Activated CD8-positive, alpha-beta memory T cell treated with anti-CD3 and anti-CD28 coated beads, Interleukin-2, amount 10 ng/mL, durations not matched to agents 7 days and 5 days (primary cell): ENCODE measurements at regions not wholly inside any gene's neighbourhood (a gene's known extent, or its start where the extent isn't known, plus 50 kb on each side); places are given as distances from the start of the nearest gene placed in this dataset.
"Not testable (repeated sequence)": the region's sequence is repeated elsewhere in the genome, so short reads cannot be mapped to it uniquely, and the experiment has no call there.

Source experiments
- ATAC-seq: fragments of 150-1000 bp; cut with Tn5 transposase; one replicate; pipeline ENCODE4 v1.10.0; 2021; ENCODE audit warnings: moderate library complexity
- CTCF ChIA-PET: fragments of 350-600 bp; sonication (Branson Sonifier 250); formaldehyde crosslinking; loops from one replicate; lab custom pipeline; 2021; ENCODE audit warnings: antibody characterized with exemption; lab: Charles Lee
- DNase-seq: peaks from one replicate; pipeline ENCODE4 v3.0.0-alpha.2; 2020
- H3K27ac Mint-ChIP-seq: one replicate; pipeline ENCODE4 v1.8.0; 2021; ENCODE audit warnings: mild to moderate bottlenecking, mixed read lengths
- H3K27me3 Mint-ChIP-seq: one replicate; pipeline ENCODE4 v1.8.0; 2021; ENCODE audit warnings: mixed read lengths
- H3K36me3 Mint-ChIP-seq: one replicate; pipeline ENCODE4 v1.8.0; 2021; ENCODE audit warnings: mild to moderate bottlenecking, mixed read lengths
- H3K4me1 Mint-ChIP-seq: one replicate; pipeline ENCODE4 v1.8.0; 2021; ENCODE audit warnings: mixed read lengths
- H3K4me3 Mint-ChIP-seq: one replicate; pipeline ENCODE4 v1.8.0; 2021; ENCODE audit warnings: mild to moderate bottlenecking, moderate library complexity, mixed read lengths
- H3K9me3 Mint-ChIP-seq: one replicate; pipeline ENCODE4 v1.8.0; 2022; ENCODE audit warnings: low read depth, mixed read lengths

DNA sequence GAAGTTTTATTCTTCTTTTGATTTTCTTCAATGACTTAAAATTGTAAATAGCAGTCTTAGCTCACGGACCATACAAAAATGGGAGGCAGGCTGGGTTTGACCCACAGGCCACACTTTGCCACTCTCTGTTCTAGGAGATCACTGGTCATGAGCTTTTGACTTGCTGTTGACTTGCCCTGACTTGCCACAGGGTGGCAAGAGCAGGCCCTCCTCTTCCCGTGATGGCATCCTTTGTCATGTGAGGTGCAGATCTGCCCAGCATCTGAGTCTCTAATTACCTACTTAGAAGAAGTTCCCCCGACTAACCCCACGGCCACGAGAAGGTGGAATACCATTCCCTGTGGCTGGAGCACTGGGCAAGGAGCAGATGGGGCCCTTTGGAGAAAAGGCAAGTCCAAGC, 81.0 kb upstream of the SCAF11 start:
- DNase-seq (no peak), ATAC-seq (no peak)
- Mint-ChIP-seq H3K4me1 (peaks cover 7% of the 10 kb centered on the region), H3K27ac (no peak overlapping the region), H3K9me3 (no peaks in the 10 kb centered on the region), H3K27me3 (peaks cover 12% of the 10 kb centered on the region), H3K36me3 (no peaks in the 10 kb centered on the region), H3K4me3 (no peak overlapping the region)
- CTCF ChIA-PET: interaction anchor here (1.3 to 2.1 kb wide), 3 partner anchors 44 to 949 kb away, joined by 3 to 9 read pairs (median 5); no protein-coding TSS in a partner anchor

DNA sequence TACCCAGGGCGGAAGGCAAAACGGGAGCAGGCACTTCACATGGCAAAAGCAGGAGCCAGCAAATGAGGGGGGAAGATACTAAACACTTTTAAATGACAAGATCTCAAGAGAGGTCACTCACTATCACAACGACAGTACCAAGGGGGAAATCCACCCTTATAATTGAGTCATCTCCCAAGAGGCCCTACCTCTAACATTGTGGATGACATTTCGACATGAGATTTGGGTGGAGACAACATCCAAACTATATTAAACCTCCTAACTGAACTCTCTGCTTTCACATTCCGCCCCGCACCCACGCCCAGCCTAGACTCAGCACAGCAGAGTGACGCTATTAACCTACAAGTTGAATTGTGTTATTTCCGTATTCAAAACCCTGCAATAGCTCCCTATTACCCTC, 76.7 kb upstream of the SCAF11 start:
- ATAC-seq: no peak
- Mint-ChIP-seq H3K27ac (no peak overlapping the region), H3K36me3 (no peaks in the 10 kb centered on the region), H3K4me1 (peaks cover 3% of the 10 kb centered on the region), H3K9me3 (no peaks in the 10 kb centered on the region), H3K4me3 (no peak overlapping the region), H3K27me3 (peaks cover 9% of the 10 kb centered on the region)
- DNase-seq: no peak
- CTCF ChIA-PET: no interaction called here

DNA sequence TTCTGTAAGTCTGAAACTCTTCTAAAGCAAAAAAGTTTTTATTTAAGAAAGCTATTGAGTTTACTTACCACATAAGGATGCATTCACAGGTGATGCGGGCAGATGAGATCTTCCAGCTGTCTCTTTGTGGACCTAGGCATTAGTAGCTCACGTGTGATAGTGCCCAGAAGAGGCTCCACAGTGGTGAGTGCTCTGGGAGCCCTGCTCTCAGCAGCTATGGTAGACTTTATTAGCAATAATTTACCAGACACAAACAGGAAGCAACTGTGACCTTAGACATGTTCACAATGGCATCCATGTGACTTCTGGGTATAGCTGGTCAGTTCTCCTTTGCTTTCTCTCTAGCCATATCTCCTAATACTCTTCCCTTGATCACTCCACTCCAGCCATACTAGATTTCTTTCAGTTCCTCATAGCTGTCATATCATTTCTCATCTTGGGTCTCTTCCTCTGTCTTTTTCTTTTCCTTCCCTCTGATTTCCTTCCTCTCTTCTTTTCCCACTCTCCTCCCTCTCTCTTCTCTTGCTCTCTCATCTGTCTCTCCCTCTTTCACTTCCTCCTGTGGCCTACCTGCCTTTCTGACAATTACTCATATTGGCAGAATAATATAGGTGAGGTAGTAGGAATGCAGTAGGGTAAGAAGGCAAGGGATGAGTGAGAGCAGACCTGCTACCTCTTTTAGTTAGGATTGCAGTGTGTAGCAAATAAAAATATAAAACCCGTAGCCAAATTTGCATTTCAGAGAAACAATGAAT, 75.2 kb upstream of the SCAF11 start:
- Mint-ChIP-seq H3K27ac (no peak overlapping the region), H3K4me3 (no peak overlapping the region), H3K4me1 (no peaks in the 10 kb centered on the region), H3K36me3 (no peaks in the 10 kb centered on the region), H3K27me3 (peaks cover 16% of the 10 kb centered on the region), H3K9me3 (no peaks in the 10 kb centered on the region)
- CTCF ChIA-PET: no interaction called here
- no peak for DNase-seq
- no peak for ATAC-seq

DNA sequence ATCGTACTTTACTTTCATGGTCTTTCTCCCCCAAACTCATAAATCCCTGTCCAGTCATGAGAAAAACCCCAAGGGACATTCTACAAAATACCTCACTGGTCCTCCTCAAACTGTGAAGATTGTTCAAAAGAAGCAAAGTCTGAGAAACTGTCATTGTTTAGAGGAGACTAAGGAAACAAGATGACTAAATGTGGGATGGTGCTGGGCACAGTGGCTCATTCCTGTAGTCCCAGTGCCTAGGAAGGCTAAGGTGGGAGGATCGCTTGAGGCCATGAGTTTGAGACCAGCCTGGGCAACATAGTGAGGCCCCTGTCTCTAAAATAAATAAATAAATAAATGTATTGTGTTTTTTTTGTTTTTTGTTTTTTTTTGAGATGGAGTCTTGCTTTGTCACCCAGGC, 74.2 kb upstream of the SCAF11 start:
- Mint-ChIP-seq H3K4me3 (no peak overlapping the region), H3K9me3 (no peaks in the 10 kb centered on the region), H3K36me3 (no peaks in the 10 kb centered on the region), H3K4me1 (no peaks in the 10 kb centered on the region), H3K27ac (no peak overlapping the region), H3K27me3 (peaks cover 22% of the 10 kb centered on the region)
- CTCF ChIA-PET: no interaction called here
- no peak for DNase-seq
- ATAC-seq: no peak

DNA sequence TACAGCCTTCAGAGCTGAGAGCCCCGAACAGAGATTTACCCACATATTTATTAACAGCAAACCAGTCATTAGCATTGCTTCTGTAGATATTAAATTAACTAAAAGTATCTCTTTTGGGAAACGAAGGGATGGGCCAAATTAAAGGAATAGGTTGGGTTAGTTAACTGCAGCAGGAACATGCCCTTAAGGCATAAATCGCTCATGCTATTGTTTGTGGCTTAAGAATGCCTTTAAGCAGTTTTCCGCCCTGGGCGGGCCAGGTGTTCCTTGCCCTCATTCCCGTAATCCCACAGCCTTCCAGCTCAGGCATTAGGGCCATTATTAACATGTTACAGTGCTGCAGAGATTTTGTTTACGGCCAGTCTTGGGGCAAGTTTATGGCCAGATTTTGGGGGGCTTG, 68.3 kb upstream of the SCAF11 start:
- H3K4me1 Mint-ChIP-seq, H3K4me3 Mint-ChIP-seq, H3K36me3 Mint-ChIP-seq, H3K27ac Mint-ChIP-seq, DNase-seq, CTCF ChIA-PET, ATAC-seq: not testable (repeated sequence)
- H3K27me3 Mint-ChIP-seq: peaks cover 24% of the 10 kb centered on the region
- peaks cover 10% of the 10 kb centered on the region for H3K9me3 Mint-ChIP-seq

DNA sequence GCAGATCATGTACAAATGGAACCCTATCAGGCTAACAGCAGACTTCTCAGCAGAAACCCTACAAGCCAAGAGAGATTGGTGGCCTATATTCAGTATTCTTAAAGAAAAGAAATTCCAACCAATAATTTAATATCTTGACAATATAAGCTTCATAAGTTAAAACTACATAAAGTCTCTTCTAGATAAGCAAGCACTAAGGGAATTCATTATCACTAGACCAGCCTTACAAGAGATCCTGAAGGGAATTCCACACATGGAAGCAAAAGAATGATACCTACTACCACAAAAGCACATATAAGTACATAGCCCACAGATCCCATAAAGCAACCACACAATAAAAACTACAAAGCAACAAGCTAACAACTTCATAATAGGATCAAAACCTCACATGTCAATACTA, 60.4 kb upstream of the SCAF11 start:
- peaks cover 3% of the 10 kb centered on the region for H3K36me3 Mint-ChIP-seq

DNA sequence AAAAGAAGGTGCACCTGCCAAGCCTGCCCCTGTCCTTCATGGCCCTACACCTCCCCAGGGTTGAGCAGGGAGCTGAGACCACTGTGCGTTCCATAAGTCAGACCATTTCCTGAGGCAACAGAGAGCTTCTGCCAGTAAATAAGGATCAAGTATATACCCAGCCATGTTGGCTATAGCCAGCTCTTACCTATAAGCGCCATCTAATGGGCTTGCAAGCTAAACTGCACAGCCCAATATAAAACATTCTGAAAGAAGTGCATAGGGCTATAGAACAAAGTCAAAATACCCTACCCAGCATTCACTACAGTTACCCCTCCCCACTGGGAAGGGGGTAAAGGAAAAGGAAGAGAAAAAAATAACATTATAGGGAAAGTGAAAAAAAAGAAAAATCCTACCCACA, 59.3 kb upstream of the SCAF11 start:
- H3K4me3 Mint-ChIP-seq: no peak overlapping the region
- DNase-seq (no peak), ATAC-seq (no peak)
- no peak overlapping the region for H3K27ac Mint-ChIP-seq
- no peaks in the 10 kb centered on the region for H3K4me1 Mint-ChIP-seq
- peaks cover 15% of the 10 kb centered on the region for H3K27me3 Mint-ChIP-seq
- CTCF ChIA-PET: no interaction called here
- H3K36me3 Mint-ChIP-seq: peaks cover 3% of the 10 kb centered on the region
- peaks cover 19% of the 10 kb centered on the region for H3K9me3 Mint-ChIP-seq

More for the DNA sequence above, 60.4 kb upstream of the SCAF11 start:
- no peak overlapping the region for H3K27ac Mint-ChIP-seq
- no peak for DNase-seq
- H3K9me3 Mint-ChIP-seq: peaks cover 18% of the 10 kb centered on the region
- no peak for ATAC-seq
- peaks cover 12% of the 10 kb centered on the region for H3K27me3 Mint-ChIP-seq
- no peak overlapping the region for H3K4me3 Mint-ChIP-seq
- CTCF ChIA-PET: no interaction called here
- no peaks in the 10 kb centered on the region for H3K4me1 Mint-ChIP-seq

DNA sequence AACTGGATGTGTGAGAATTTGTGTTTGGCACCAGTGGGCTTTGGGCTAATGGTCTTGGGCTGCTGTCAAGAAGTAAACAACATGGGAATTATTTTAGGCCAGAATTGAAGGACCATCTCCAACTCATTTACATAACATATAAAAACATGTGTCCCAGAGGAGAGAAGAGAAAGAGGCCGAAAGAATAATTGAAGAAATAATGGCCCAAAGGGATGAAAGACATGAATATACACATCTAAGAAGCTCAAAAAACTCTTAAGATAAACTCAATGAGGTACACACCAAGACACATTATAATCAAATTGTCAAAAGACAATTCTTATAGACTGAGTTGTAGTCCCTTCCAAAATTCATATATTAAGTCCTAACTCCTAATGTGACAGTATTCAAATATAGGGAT, 56.1 kb upstream of the SCAF11 start:
- no peak overlapping the region for H3K4me3 Mint-ChIP-seq
- ATAC-seq: no peak
- CTCF ChIA-PET: no interaction called here
- H3K27ac Mint-ChIP-seq: no peak overlapping the region
- no peaks in the 10 kb centered on the region for H3K4me1 Mint-ChIP-seq
- H3K36me3 Mint-ChIP-seq: peaks cover 3% of the 10 kb centered on the region
- peaks cover 3% of the 10 kb centered on the region for H3K27me3 Mint-ChIP-seq
- no peak for DNase-seq
- H3K9me3 Mint-ChIP-seq: peaks cover 13% of the 10 kb centered on the region

GRCh38 chr12:46043972-46044520, 53.7 kb upstream of the SCAF11 start:
- peaks cover 5% of the 10 kb centered on the region for H3K27me3 Mint-ChIP-seq
- H3K4me3 Mint-ChIP-seq: no peak overlapping the region
- no peaks in the 10 kb centered on the region for H3K4me1 Mint-ChIP-seq
- ATAC-seq (no peak), DNase-seq (no peak)
- H3K27ac Mint-ChIP-seq: no peak overlapping the region
- CTCF ChIA-PET: no interaction called here
- H3K36me3 Mint-ChIP-seq: no peaks in the 10 kb centered on the region
- peaks cover 7% of the 10 kb centered on the region for H3K9me3 Mint-ChIP-seq
